H7 (cell line): ENCODE measurements at regions not wholly inside any gene's neighbourhood (a gene's known extent, or its start where the extent isn't known, plus 50 kb on each side); places are given as distances from the start of the nearest gene placed in this dataset.

Source experiments
- DNase-seq: peaks from one replicate; pipeline ENCODE4 v3.0.0; 2012
- H3K27me3 ChIP-seq: 2 replicates; pipeline ENCODE4 v1.6.0; 2011; ENCODE audit warnings: mild to moderate bottlenecking, low read length; ENCODE audit not compliant: control insufficient read depth, insufficient read depth
- H3K36me3 ChIP-seq: replicated peaks from 2 replicates; pipeline ENCODE4 v1.5.1; 2011; ENCODE audit warnings: low read length; ENCODE audit not compliant: control insufficient read depth, insufficient read depth
- H3K4me3 ChIP-seq: 2 replicates; pipeline ENCODE4 v1.5.1; 2011; ENCODE audit warnings: low read depth, mild to moderate bottlenecking, control low read depth, low read length, moderate library complexity; ENCODE audit not compliant: insufficient read depth

GRCh38 chr22:22388494-22388893 is 120.0 kb downstream of the ZNF280B start:
- Histone ChIP-seq H3K27me3 (peaks cover 94% of the 10 kb centered on the region), H3K36me3 (no peaks in the 10 kb centered on the region), H3K4me3 (no peak overlapping the region)
- DNase-seq: no peak

- peaks cover 96% of the 10 kb centered on the region for H3K27me3 ChIP-seq
- H3K4me3 ChIP-seq: no peak overlapping the region
- DNase-seq: no peak
- H3K36me3 ChIP-seq: no peaks in the 10 kb centered on the region
These were observed 119.1 kb downstream of the ZNF280B start for GRCh38 chr22:22389467-22389866.

GRCh38 chr22:22390989-22391388 is 117.6 kb downstream of the ZNF280B start:
- no peaks in the 10 kb centered on the region for H3K36me3 ChIP-seq
- peaks cover 97% of the 10 kb centered on the region for H3K27me3 ChIP-seq
- DNase-seq: no peak
- no peak overlapping the region for H3K4me3 ChIP-seq

GRCh38 chr22:22391543-22391942 is 117.0 kb downstream of the ZNF280B start:
- no peak for DNase-seq
- H3K36me3 ChIP-seq: no peaks in the 10 kb centered on the region
- no peak overlapping the region for H3K4me3 ChIP-seq
- H3K27me3 ChIP-seq: peaks cover 97% of the 10 kb centered on the region

GRCh38 chr22:22392131-22392530 is 116.4 kb downstream of the ZNF280B start:
- Histone ChIP-seq H3K27me3 (peaks cover 98% of the 10 kb centered on the region), H3K4me3 (no peak overlapping the region)

GRCh38 chr22:22394591-22394990 is 114.0 kb downstream of the ZNF280B start:
- DNase-seq: no peak
- H3K36me3 ChIP-seq: no peaks in the 10 kb centered on the region
- H3K4me3 ChIP-seq: no peak overlapping the region
- H3K27me3 ChIP-seq: peaks cover 97% of the 10 kb centered on the region

More at GRCh38 chr22:22392131-22392530, 116.4 kb downstream of the ZNF280B start:
- DNase-seq: no peak
- H3K36me3 ChIP-seq: no peaks in the 10 kb centered on the region

GRCh38 chr22:22395245-22395644 is 113.3 kb downstream of the ZNF280B start:
- no peak for DNase-seq
- peaks cover 98% of the 10 kb centered on the region for H3K27me3 ChIP-seq
- no peak overlapping the region for H3K4me3 ChIP-seq
- no peaks in the 10 kb centered on the region for H3K36me3 ChIP-seq

GRCh38 chr22:22396741-22397291 is 111.7 kb downstream of the ZNF280B start:
- Histone ChIP-seq H3K27me3 (peaks cover 98% of the 10 kb centered on the region), H3K4me3 (no peak overlapping the region), H3K36me3 (no peaks in the 10 kb centered on the region)
- no peak for DNase-seq

GRCh38 chr22:22397292-22397870 is 111.2 kb downstream of the ZNF280B start:
- no peak overlapping the region for H3K4me3 ChIP-seq
- H3K27me3 ChIP-seq: peaks cover 98% of the 10 kb centered on the region
- DNase-seq: no peak
- no peaks in the 10 kb centered on the region for H3K36me3 ChIP-seq

GRCh38 chr22:22397875-22398524 is 110.5 kb downstream of the ZNF280B start:
- H3K4me3 ChIP-seq: no peak overlapping the region
- no peak for DNase-seq
- H3K27me3 ChIP-seq: peaks cover 98% of the 10 kb centered on the region
- no peaks in the 10 kb centered on the region for H3K36me3 ChIP-seq

- no peaks in the 10 kb centered on the region for H3K36me3 ChIP-seq
- no peak for DNase-seq
- H3K27me3 ChIP-seq: peaks cover 97% of the 10 kb centered on the region
- H3K4me3 ChIP-seq: no peak overlapping the region
These were observed 109.8 kb downstream of the ZNF280B start for GRCh38 chr22:22398530-22399327.

GRCh38 chr22:22400099-22400498 is 108.4 kb downstream of the ZNF280B start:
- no peak overlapping the region for H3K4me3 ChIP-seq
- H3K36me3 ChIP-seq: no peaks in the 10 kb centered on the region
- no peak for DNase-seq
- H3K27me3 ChIP-seq: peaks cover 97% of the 10 kb centered on the region

- Histone ChIP-seq H3K36me3 (no peaks in the 10 kb centered on the region), H3K4me3 (no peak overlapping the region), H3K27me3 (peaks cover 97% of the 10 kb centered on the region)
- DNase-seq: no peak
These were observed 107.6 kb downstream of the ZNF280B start for GRCh38 chr22:22400964-22401363.

GRCh38 chr22:22401381-22401780 is 107.2 kb downstream of the ZNF280B start:
- Histone ChIP-seq H3K27me3 (peaks cover 97% of the 10 kb centered on the region), H3K36me3 (no peaks in the 10 kb centered on the region), H3K4me3 (no peak overlapping the region)
- no peak for DNase-seq

GRCh38 chr22:22403306-22403705 is 105.2 kb downstream of the ZNF280B start:
- no peak for DNase-seq
- H3K27me3 ChIP-seq: peaks cover 97% of the 10 kb centered on the region
- no peak overlapping the region for H3K4me3 ChIP-seq
- no peaks in the 10 kb centered on the region for H3K36me3 ChIP-seq
